ENCODE measurements at regions not wholly inside any gene's neighbourhood (a gene's known extent, or its start where the extent isn't known, plus 50 kb on each side); places are given as distances from the start of the nearest gene placed in this dataset.

DNA sequence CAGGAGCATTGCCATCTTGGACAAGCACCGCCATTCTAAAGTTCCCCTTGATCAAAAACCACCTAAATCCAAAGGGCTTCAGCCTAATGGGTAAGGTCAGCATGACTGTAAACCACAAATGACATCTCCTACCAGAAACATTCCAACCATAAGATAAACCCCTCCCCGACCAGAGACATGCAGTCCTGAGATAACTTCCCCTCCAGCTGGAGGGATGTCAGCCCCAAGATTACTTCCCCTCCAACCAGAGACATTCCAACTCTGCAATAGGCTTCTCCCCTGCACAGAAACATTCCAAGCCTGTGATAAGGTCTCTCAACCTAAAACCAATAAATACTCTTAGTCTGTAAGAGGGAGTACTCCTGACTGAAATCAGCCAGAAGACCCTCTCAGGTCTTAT, 62.7 kb upstream of the DNAJC19 start:
- POLR2A ChIA-PET = no interaction called here
- DNase-seq = no peak
- no peaks in the 10 kb centered on the region for H3K36me3 Mint-ChIP-seq

DNA sequence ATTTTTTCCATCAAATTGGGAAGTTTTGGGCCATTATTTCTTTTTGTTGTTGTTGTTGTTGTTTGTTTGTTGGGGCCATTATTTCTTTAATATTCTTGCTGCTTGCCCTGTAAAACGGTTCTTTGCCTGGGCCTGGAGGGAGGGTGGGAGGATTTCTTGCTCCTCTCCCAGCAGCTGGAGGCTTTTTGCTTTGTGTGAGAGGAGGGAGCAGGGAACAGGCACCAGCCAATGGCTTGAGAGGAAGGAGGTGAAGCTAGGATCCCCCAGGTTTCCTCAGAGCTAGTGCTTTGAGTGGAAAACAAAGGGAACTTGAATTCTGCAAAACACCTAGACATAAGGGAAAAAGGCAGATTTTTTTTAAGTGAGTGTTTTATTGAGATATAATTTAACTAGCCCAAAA, 61.2 kb upstream of the DNAJC19 start:
- Mint-ChIP-seq H3K36me3 (no peaks in the 10 kb centered on the region), H3K27me3 (peaks cover 1% of the 10 kb centered on the region), H3K4me3 (no peak overlapping the region), H3K9me3 (peaks cover 2% of the 10 kb centered on the region), H3K27ac (no peak overlapping the region), H3K4me1 (ENCODE audit: low read depth) (no peaks in the 10 kb centered on the region)
- no peak for DNase-seq
- POLR2A ChIA-PET = no interaction called here
- intact Hi-C loops (cut with micrococcal nuclease) = no loop called here
- CTCF ChIA-PET = no interaction called here

More for the DNA sequence above, 62.7 kb upstream of the DNAJC19 start:
- no peaks in the 10 kb centered on the region for H3K9me3 Mint-ChIP-seq
- CTCF ChIA-PET = no interaction called here
- no peak overlapping the region for H3K27ac Mint-ChIP-seq
- intact Hi-C loops (cut with micrococcal nuclease) = no loop called here
- peaks cover 1% of the 10 kb centered on the region for H3K27me3 Mint-ChIP-seq
- no peaks in the 10 kb centered on the region for H3K4me1 Mint-ChIP-seq (ENCODE audit: low read depth)
- H3K4me3 Mint-ChIP-seq = no peak overlapping the region

DNA sequence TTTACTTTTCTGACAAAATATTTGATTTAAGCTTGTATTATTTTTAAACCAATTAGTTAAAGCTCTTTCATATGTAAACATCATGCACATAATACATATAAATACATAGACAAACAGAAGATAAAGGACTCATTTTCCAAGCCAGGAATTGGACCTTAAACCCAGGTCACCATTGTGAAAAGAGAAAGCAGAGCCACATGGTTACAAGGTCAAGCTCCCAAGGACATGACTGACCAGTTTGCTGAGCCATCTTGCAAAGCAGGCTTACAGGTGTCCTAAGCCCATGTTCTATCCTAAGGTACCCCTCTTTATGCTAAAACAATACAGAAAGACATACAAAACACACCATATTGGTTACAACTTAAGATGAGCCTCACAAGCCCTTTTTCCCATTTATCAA, 50.5 kb upstream of the DNAJC19 start:
- H3K4me3 Mint-ChIP-seq = no peak overlapping the region
- no peaks in the 10 kb centered on the region for H3K4me1 Mint-ChIP-seq (ENCODE audit: low read depth)
- H3K36me3 Mint-ChIP-seq = peaks cover 2% of the 10 kb centered on the region
- intact Hi-C loops (cut with micrococcal nuclease) = no loop called here
- CTCF ChIA-PET = no interaction called here
- DNase-seq = no peak
- peaks cover 6% of the 10 kb centered on the region for H3K9me3 Mint-ChIP-seq
- no peaks in the 10 kb centered on the region for H3K27me3 Mint-ChIP-seq
- POLR2A ChIA-PET = no interaction called here
- no peak overlapping the region for H3K27ac Mint-ChIP-seq

Measured in activated CD4-positive, alpha-beta memory T cell treated with anti-CD3 and anti-CD28 coated beads for 36 hours (primary cell).